Activated naive CD8-positive, alpha-beta T cell treated with anti-CD3 and anti-CD28 coated beads, Interleukin-2, amount 10 ng/mL, durations not matched to agents 7 days and 5 days (primary cell): ENCODE measurements at regions not wholly inside any gene's neighbourhood (a gene's known extent, or its start where the extent isn't known, plus 50 kb on each side); places are given as distances from the start of the nearest gene placed in this dataset.
"Not testable (repeated sequence)": the region's sequence is repeated elsewhere in the genome, so short reads cannot be mapped to it uniquely, and the experiment has no call there.

ENCODE experiments used
- ATAC-seq: fragments of 150-1000 bp; cut with Tn5 transposase; one replicate; pipeline ENCODE4 v1.10.0; 2021; ENCODE audit warnings: low read depth, moderate library complexity
- POLR2A ChIA-PET: fragments of 350-600 bp; sonication (Branson Sonifier 250); formaldehyde crosslinking; loops from one replicate; lab custom pipeline; 2021; ENCODE audit warnings: antibody characterized with exemption; lab: Charles Lee
- DNase-seq: peaks from one replicate; pipeline ENCODE4 v3.0.0; 2021
- H3K27ac Mint-ChIP-seq: one replicate; pipeline ENCODE4 v1.8.0; 2022; ENCODE audit warnings: mild to moderate bottlenecking, mixed read lengths
- H3K27me3 Mint-ChIP-seq: one replicate; pipeline ENCODE4 v1.8.0; 2022; ENCODE audit warnings: mild to moderate bottlenecking, moderate library complexity, mixed read lengths
- H3K36me3 Mint-ChIP-seq: one replicate; pipeline ENCODE4 v1.8.0; 2021; ENCODE audit warnings: mild to moderate bottlenecking, mixed read lengths
- H3K4me1 Mint-ChIP-seq: one replicate; pipeline ENCODE4 v1.8.0; 2021; ENCODE audit warnings: mixed read lengths
- H3K4me3 Mint-ChIP-seq: one replicate; pipeline ENCODE4 v1.8.0; 2022; ENCODE audit warnings: mild to moderate bottlenecking, moderate library complexity, mixed read lengths
- H3K9me3 Mint-ChIP-seq: one replicate; pipeline ENCODE4 v1.8.0; 2021; ENCODE audit warnings: mixed read lengths

GRCh38 chr2:38460313-38460712, 83.2 kb upstream of the ATL2 start:
- no peaks in the 10 kb centered on the region for H3K36me3 Mint-ChIP-seq
- peaks cover 4% of the 10 kb centered on the region for H3K4me1 Mint-ChIP-seq
- DNase-seq, result no peak
- H3K27ac Mint-ChIP-seq, result no peak overlapping the region
- peaks cover 4% of the 10 kb centered on the region for H3K27me3 Mint-ChIP-seq
- no peak for ATAC-seq
- POLR2A ChIA-PET, result no interaction called here
- H3K4me3 Mint-ChIP-seq, result no peak overlapping the region
- no peaks in the 10 kb centered on the region for H3K9me3 Mint-ChIP-seq

DNA sequence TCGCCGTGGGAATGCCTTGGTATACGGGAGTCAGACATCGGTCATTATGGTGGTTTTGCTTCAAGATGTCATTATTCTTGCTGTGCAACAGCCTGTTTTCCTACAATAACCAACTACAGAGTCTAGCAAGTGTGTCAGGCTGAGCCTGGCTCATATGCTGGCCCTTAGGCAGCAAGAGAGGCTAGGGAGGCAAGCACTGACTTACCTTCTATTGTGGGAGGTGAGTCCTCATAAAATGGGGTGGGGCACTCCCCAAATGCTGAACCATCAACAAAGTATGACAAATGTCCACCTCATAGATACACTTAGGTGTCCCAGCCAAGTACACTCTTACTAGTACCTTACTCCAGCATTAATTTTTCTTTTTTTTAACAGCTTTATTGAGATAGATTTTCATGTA, 77.0 kb upstream of the ATL2 start:
- Mint-ChIP-seq H3K27me3 (peaks cover 7% of the 10 kb centered on the region), H3K27ac (no peak overlapping the region), H3K4me3 (no peak overlapping the region), H3K9me3 (no peaks in the 10 kb centered on the region), H3K36me3 (no peaks in the 10 kb centered on the region), H3K4me1 (no peaks in the 10 kb centered on the region)
- DNase-seq (no peak), ATAC-seq (no peak)
- POLR2A ChIA-PET, result no interaction called here

DNA sequence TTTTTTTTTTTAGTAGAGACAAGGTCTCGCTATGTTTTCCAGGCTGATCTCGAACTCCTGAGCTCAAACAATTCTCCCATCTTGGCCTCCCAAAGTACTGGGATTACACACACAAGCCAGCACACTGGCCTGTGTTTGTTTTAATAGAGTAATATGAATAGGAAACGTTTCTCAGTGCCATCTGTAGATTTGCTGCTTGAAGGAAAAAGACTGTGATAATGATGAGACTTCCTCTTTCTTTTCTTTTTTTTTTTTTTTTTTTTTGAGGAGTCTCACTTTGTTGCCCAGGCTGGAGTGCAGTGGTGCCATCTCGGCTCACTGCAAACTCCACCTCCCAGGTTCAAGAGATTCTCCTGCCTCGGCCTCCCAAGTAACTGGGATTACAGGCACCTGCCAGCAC, 74.7 kb upstream of the ATL2 start:
- not testable (repeated sequence) for ATAC-seq, H3K4me3 Mint-ChIP-seq, H3K27me3 Mint-ChIP-seq, H3K27ac Mint-ChIP-seq, H3K36me3 Mint-ChIP-seq, H3K4me1 Mint-ChIP-seq, H3K9me3 Mint-ChIP-seq, DNase-seq
- POLR2A ChIA-PET, result interaction anchor here (0.7 kb wide), 1 partner anchor 85 kb away, joined by 4 read pairs; no protein-coding TSS in a partner anchor

- POLR2A ChIA-PET, result no interaction called here
- DNase-seq (no peak), ATAC-seq (no peak)
- Mint-ChIP-seq H3K36me3 (no peaks in the 10 kb centered on the region), H3K27me3 (peaks cover 6% of the 10 kb centered on the region), H3K9me3 (no peaks in the 10 kb centered on the region), H3K4me1 (no peaks in the 10 kb centered on the region), H3K4me3 (no peak overlapping the region), H3K27ac (no peak overlapping the region)
Measured at GRCh38 chr2:38450509-38450908, 73.4 kb upstream of the ATL2 start.

- ATAC-seq, result no peak
- Mint-ChIP-seq H3K27me3 (peaks cover 6% of the 10 kb centered on the region), H3K27ac (no peak overlapping the region), H3K9me3 (no peaks in the 10 kb centered on the region), H3K36me3 (no peaks in the 10 kb centered on the region), H3K4me3 (no peak overlapping the region), H3K4me1 (no peaks in the 10 kb centered on the region)
- no peak for DNase-seq
- POLR2A ChIA-PET, result interaction anchor here (0.6 kb wide), 1 partner anchor 52 kb away, joined by 6 read pairs; no protein-coding TSS in a partner anchor
Measured at GRCh38 chr2:38448692-38449410, 71.8 kb upstream of the ATL2 start.

- H3K9me3 Mint-ChIP-seq, result no peaks in the 10 kb centered on the region
- no peaks in the 10 kb centered on the region for H3K4me1 Mint-ChIP-seq
- H3K36me3 Mint-ChIP-seq, result no peaks in the 10 kb centered on the region
- no peak overlapping the region for H3K27ac Mint-ChIP-seq
- DNase-seq (no peak), ATAC-seq (no peak)
- H3K27me3 Mint-ChIP-seq, result peaks cover 7% of the 10 kb centered on the region
- POLR2A ChIA-PET, result no interaction called here
- H3K4me3 Mint-ChIP-seq, result no peak overlapping the region
Measured at GRCh38 chr2:38446906-38447561, 70.0 kb upstream of the ATL2 start.

DNA sequence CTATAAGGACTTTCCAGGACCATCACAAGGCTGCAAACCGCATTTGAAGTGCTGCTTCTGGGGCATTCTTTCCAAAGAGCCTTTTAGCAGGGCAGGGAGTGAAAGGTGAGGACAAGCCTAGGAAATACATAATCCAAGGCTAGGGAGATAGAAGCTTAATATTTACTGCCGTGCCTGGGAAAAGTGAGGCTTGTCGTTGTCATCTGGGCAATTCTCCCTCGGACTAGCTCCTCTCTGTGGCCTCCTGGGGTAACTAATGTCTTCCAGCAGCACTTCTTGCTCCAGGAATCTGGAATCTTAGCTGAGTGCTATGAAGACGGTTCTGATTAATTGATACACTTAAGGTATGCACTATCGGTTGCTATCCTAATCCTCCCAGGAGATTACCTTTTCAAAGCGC, 69.3 kb upstream of the ATL2 start:
- no peaks in the 10 kb centered on the region for H3K9me3 Mint-ChIP-seq
- ATAC-seq, result no peak
- H3K4me1 Mint-ChIP-seq, result no peaks in the 10 kb centered on the region
- POLR2A ChIA-PET, result no interaction called here
- no peak for DNase-seq
- no peak overlapping the region for H3K4me3 Mint-ChIP-seq
- H3K27ac Mint-ChIP-seq, result no peak overlapping the region
- no peaks in the 10 kb centered on the region for H3K36me3 Mint-ChIP-seq
- H3K27me3 Mint-ChIP-seq, result peaks cover 9% of the 10 kb centered on the region

DNA sequence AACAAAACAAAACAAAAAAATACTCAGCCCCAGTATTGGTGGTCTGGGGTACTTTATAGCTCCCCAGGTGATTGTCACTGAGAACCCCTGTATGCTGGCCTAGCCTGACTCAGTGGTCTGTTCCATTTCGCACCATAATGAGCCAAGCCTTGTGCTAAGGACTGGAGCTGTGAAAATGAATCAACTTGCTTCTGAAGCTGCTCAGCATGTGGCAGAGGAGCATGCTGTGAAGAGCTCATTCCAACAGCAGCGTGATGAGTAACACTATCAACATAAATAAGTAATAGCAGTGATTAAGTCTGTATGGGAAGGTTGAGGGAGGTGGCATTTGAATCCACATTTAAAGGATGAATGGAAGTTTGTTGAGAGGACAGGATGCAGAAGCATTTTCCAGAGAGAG, 67.2 kb upstream of the ATL2 start:
- Mint-ChIP-seq H3K4me1 (no peaks in the 10 kb centered on the region), H3K27me3 (peaks cover 11% of the 10 kb centered on the region), H3K36me3 (no peaks in the 10 kb centered on the region), H3K9me3 (no peaks in the 10 kb centered on the region), H3K4me3 (no peak overlapping the region), H3K27ac (no peak overlapping the region)
- POLR2A ChIA-PET, result no interaction called here
- ATAC-seq (no peak), DNase-seq (no peak)

- Mint-ChIP-seq H3K27me3 (peaks cover 11% of the 10 kb centered on the region), H3K4me3 (no peak overlapping the region), H3K36me3 (no peaks in the 10 kb centered on the region), H3K27ac (no peak overlapping the region), H3K4me1 (peaks cover 6% of the 10 kb centered on the region), H3K9me3 (no peaks in the 10 kb centered on the region)
- no peak for ATAC-seq
- POLR2A ChIA-PET, result no interaction called here
- no peak for DNase-seq
Measured at GRCh38 chr2:38442643-38443541, 65.8 kb upstream of the ATL2 start.

DNA sequence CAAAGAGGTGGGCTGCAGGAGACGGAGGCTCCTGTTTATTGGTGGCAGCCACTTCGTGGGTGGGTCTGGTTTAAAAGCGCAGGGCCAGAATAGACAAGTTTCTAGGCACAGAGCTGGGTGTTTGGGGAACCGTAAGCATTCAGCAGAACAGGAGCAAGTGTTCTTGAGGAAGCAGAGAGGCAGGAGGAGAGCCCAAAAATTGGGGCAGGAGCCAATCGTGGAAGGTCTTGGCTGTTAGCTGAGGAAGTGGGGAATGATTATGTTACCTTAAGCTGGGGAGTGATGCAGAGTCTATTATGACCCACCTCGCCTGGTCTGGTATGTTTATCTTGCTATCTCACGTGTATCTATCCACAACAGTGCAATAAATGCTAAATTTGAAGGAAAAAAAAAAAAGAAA, 64.3 kb upstream of the ATL2 start:
- peaks cover 7% of the 10 kb centered on the region for H3K27me3 Mint-ChIP-seq
- H3K9me3 Mint-ChIP-seq, result no peaks in the 10 kb centered on the region
- H3K36me3 Mint-ChIP-seq, result no peaks in the 10 kb centered on the region
- H3K4me1 Mint-ChIP-seq, result peaks cover 6% of the 10 kb centered on the region
- no peak overlapping the region for H3K27ac Mint-ChIP-seq
- POLR2A ChIA-PET, result no interaction called here
- ATAC-seq, result no peak
- no peak overlapping the region for H3K4me3 Mint-ChIP-seq
- DNase-seq, result no peak

DNA sequence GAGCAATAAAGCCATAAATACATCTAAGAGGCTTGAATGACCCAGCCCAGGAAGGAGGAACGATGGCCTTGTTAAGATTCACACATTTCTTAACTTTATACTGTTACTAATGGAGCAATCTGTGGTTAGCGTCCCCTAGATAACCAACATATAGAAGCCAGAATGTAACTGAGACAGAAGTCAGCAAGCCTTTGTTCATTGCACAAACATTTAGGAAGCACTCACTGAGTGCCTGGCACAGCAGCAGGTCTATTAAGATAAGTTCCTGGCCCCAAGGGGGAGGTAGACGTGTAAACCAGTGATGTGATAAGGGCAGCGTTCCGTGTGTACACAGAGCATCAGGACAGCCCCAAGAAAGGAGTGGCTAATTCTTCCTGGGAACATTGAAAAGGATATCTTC, 63.6 kb upstream of the ATL2 start:
- H3K4me1 Mint-ChIP-seq, result peaks cover 6% of the 10 kb centered on the region
- ATAC-seq, result no peak
- no peaks in the 10 kb centered on the region for H3K9me3 Mint-ChIP-seq
- no peaks in the 10 kb centered on the region for H3K36me3 Mint-ChIP-seq
- peaks cover 7% of the 10 kb centered on the region for H3K27me3 Mint-ChIP-seq
- POLR2A ChIA-PET, result no interaction called here
- H3K27ac Mint-ChIP-seq, result no peak overlapping the region
- H3K4me3 Mint-ChIP-seq, result no peak overlapping the region
- no peak for DNase-seq

DNA sequence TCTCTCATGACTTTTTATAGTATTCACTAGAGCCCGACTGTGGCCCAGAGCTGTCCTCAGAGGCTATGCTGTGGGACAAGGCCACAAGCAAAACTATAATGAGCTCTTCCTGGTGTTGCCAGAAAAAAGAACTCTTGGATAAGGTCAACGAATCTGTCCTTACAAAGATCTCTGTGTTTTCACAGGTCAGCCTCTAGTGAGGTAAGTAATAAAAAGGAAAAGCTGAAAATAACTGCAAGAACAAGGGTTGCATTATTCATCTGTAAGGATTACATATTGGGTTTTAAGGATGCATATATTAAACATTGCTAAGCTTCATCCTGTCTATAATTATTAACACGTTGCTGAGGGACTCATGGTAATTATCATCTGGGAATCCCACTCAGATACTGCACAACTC, 62.8 kb upstream of the ATL2 start:
- Mint-ChIP-seq H3K4me3 (no peak overlapping the region), H3K4me1 (peaks cover 6% of the 10 kb centered on the region), H3K27me3 (peaks cover 9% of the 10 kb centered on the region), H3K36me3 (no peaks in the 10 kb centered on the region), H3K9me3 (no peaks in the 10 kb centered on the region), H3K27ac (no peak overlapping the region)
- ATAC-seq (no peak), DNase-seq (no peak)
- POLR2A ChIA-PET, result no interaction called here

- Mint-ChIP-seq H3K9me3 (no peaks in the 10 kb centered on the region), H3K27me3 (peaks cover 9% of the 10 kb centered on the region), H3K4me3 (no peak overlapping the region), H3K4me1 (peaks cover 6% of the 10 kb centered on the region), H3K27ac (no peak overlapping the region), H3K36me3 (no peaks in the 10 kb centered on the region)
- POLR2A ChIA-PET, result no interaction called here
- no peak for ATAC-seq
- no peak for DNase-seq
Measured at GRCh38 chr2:38438883-38439612, 62.0 kb upstream of the ATL2 start.
